ENCODE measurements at regions not wholly inside any gene's neighbourhood (a gene's known extent, or its start where the extent isn't known, plus 50 kb on each side); places are given as distances from the start of the nearest gene placed in this dataset.

- Histone ChIP-seq H3K9me3 (ENCODE audit: low read length) (no peaks in the 10 kb centered on the region), H2AFZ (ENCODE audit: low read depth, low read length) (no peak overlapping the region), H3K4me3 (ENCODE audit: low read length) (no peak overlapping the region), H3K27me3 (ENCODE audit: insufficient read depth, low read length) (no peaks in the 10 kb centered on the region), H3K36me3 (ENCODE audit: insufficient read depth, low read length) (no peaks in the 10 kb centered on the region), H3K4me1 (ENCODE audit: insufficient read depth, low read length) (no peaks in the 10 kb centered on the region)
Measured at GRCh38 chr7:46224363-46224762, 303.3 kb upstream of the IGFBP3 start.

GRCh38 chr7:46220066-46220630, 299.1 kb upstream of the IGFBP3 start:
- Histone ChIP-seq H2AFZ (ENCODE audit: low read depth, low read length) (no peak overlapping the region), H3K36me3 (ENCODE audit: insufficient read depth, low read length) (no peaks in the 10 kb centered on the region), H3K27me3 (ENCODE audit: insufficient read depth, low read length) (no peaks in the 10 kb centered on the region), H3K4me1 (ENCODE audit: insufficient read depth, low read length) (peaks cover 7% of the 10 kb centered on the region), H3K4me3 (ENCODE audit: low read length) (no peak overlapping the region), H3K9me3 (ENCODE audit: low read length) (no peaks in the 10 kb centered on the region)

- H3K9me3 ChIP-seq (ENCODE audit: low read length) = no peaks in the 10 kb centered on the region
- H3K36me3 ChIP-seq (ENCODE audit: insufficient read depth, low read length) = no peaks in the 10 kb centered on the region
Measured at GRCh38 chr7:46218461-46219200, 297.6 kb upstream of the IGFBP3 start.

GRCh38 chr7:46215987-46216567, 295.0 kb upstream of the IGFBP3 start:
- no peaks in the 10 kb centered on the region for H3K36me3 ChIP-seq (ENCODE audit: insufficient read depth, low read length)
- H3K9me3 ChIP-seq (ENCODE audit: low read length) = no peaks in the 10 kb centered on the region
- no peak overlapping the region for H3K4me3 ChIP-seq (ENCODE audit: low read length)
- H2AFZ ChIP-seq (ENCODE audit: low read depth, low read length) = no peak overlapping the region
- H3K4me1 ChIP-seq (ENCODE audit: insufficient read depth, low read length) = peaks cover 7% of the 10 kb centered on the region
- no peaks in the 10 kb centered on the region for H3K27me3 ChIP-seq (ENCODE audit: insufficient read depth, low read length)

More at GRCh38 chr7:46218461-46219200, 297.6 kb upstream of the IGFBP3 start:
- H3K4me1 ChIP-seq (ENCODE audit: insufficient read depth, low read length) = peaks cover 7% of the 10 kb centered on the region
- no peak overlapping the region for H3K4me3 ChIP-seq (ENCODE audit: low read length)
- H3K27me3 ChIP-seq (ENCODE audit: insufficient read depth, low read length) = no peaks in the 10 kb centered on the region
- H2AFZ ChIP-seq (ENCODE audit: low read depth, low read length) = no peak overlapping the region

- peaks cover 7% of the 10 kb centered on the region for H3K4me1 ChIP-seq (ENCODE audit: insufficient read depth, low read length)
- H3K9me3 ChIP-seq (ENCODE audit: low read length) = no peaks in the 10 kb centered on the region
- no peak overlapping the region for H3K4me3 ChIP-seq (ENCODE audit: low read length)
- H3K36me3 ChIP-seq (ENCODE audit: insufficient read depth, low read length) = no peaks in the 10 kb centered on the region
- H3K27me3 ChIP-seq (ENCODE audit: insufficient read depth, low read length) = no peaks in the 10 kb centered on the region
- H2AFZ ChIP-seq (ENCODE audit: low read depth, low read length) = no peak overlapping the region
Measured at GRCh38 chr7:46214526-46214925, 293.5 kb upstream of the IGFBP3 start.

GRCh38 chr7:46213154-46213537, 292.1 kb upstream of the IGFBP3 start:
- no peaks in the 10 kb centered on the region for H3K36me3 ChIP-seq (ENCODE audit: insufficient read depth, low read length)
- peaks cover 7% of the 10 kb centered on the region for H3K4me1 ChIP-seq (ENCODE audit: insufficient read depth, low read length)
- H3K9me3 ChIP-seq (ENCODE audit: low read length) = no peaks in the 10 kb centered on the region
- no peak overlapping the region for H3K4me3 ChIP-seq (ENCODE audit: low read length)
- H3K27me3 ChIP-seq (ENCODE audit: insufficient read depth, low read length) = no peaks in the 10 kb centered on the region
- H2AFZ ChIP-seq (ENCODE audit: low read depth, low read length) = no peak overlapping the region

- Histone ChIP-seq H3K4me3 (ENCODE audit: low read length) (no peak overlapping the region), H2AFZ (ENCODE audit: low read depth, low read length) (no peak overlapping the region)
Measured at GRCh38 chr7:46212425-46213153, 291.5 kb upstream of the IGFBP3 start.

GRCh38 chr7:46210467-46210866, 289.4 kb upstream of the IGFBP3 start:
- no peaks in the 10 kb centered on the region for H3K27me3 ChIP-seq (ENCODE audit: insufficient read depth, low read length)
- H3K4me3 ChIP-seq (ENCODE audit: low read length) = no peak overlapping the region
- no peaks in the 10 kb centered on the region for H3K36me3 ChIP-seq (ENCODE audit: insufficient read depth, low read length)
- H3K9me3 ChIP-seq (ENCODE audit: low read length) = no peaks in the 10 kb centered on the region
- no peak overlapping the region for H2AFZ ChIP-seq (ENCODE audit: low read depth, low read length)
- H3K4me1 ChIP-seq (ENCODE audit: insufficient read depth, low read length) = peaks cover under 1% of the 10 kb centered on the region

More at GRCh38 chr7:46212425-46213153, 291.5 kb upstream of the IGFBP3 start:
- Histone ChIP-seq H3K9me3 (ENCODE audit: low read length) (no peaks in the 10 kb centered on the region), H3K4me1 (ENCODE audit: insufficient read depth, low read length) (peaks cover 7% of the 10 kb centered on the region), H3K36me3 (ENCODE audit: insufficient read depth, low read length) (no peaks in the 10 kb centered on the region), H3K27me3 (ENCODE audit: insufficient read depth, low read length) (no peaks in the 10 kb centered on the region)

GRCh38 chr7:46209611-46210388, 288.7 kb upstream of the IGFBP3 start:
- H3K9me3 ChIP-seq (ENCODE audit: low read length) = no peaks in the 10 kb centered on the region

GRCh38 chr7:46208635-46209525, 287.8 kb upstream of the IGFBP3 start:
- no peaks in the 10 kb centered on the region for H3K9me3 ChIP-seq (ENCODE audit: low read length)
- H3K4me1 ChIP-seq (ENCODE audit: insufficient read depth, low read length) = no peaks in the 10 kb centered on the region
- H3K36me3 ChIP-seq (ENCODE audit: insufficient read depth, low read length) = no peaks in the 10 kb centered on the region
- no peak overlapping the region for H2AFZ ChIP-seq (ENCODE audit: low read depth, low read length)
- no peak overlapping the region for H3K4me3 ChIP-seq (ENCODE audit: low read length)
- H3K27me3 ChIP-seq (ENCODE audit: insufficient read depth, low read length) = no peaks in the 10 kb centered on the region

More at GRCh38 chr7:46209611-46210388, 288.7 kb upstream of the IGFBP3 start:
- no peaks in the 10 kb centered on the region for H3K27me3 ChIP-seq (ENCODE audit: insufficient read depth, low read length)
- no peak overlapping the region for H2AFZ ChIP-seq (ENCODE audit: low read depth, low read length)
- no peaks in the 10 kb centered on the region for H3K4me1 ChIP-seq (ENCODE audit: insufficient read depth, low read length)
- no peaks in the 10 kb centered on the region for H3K36me3 ChIP-seq (ENCODE audit: insufficient read depth, low read length)
- H3K4me3 ChIP-seq (ENCODE audit: low read length) = no peak overlapping the region

- H3K27me3 ChIP-seq (ENCODE audit: insufficient read depth, low read length) = no peaks in the 10 kb centered on the region
- H3K4me1 ChIP-seq (ENCODE audit: insufficient read depth, low read length) = no peaks in the 10 kb centered on the region
- no peak overlapping the region for H3K4me3 ChIP-seq (ENCODE audit: low read length)
- no peaks in the 10 kb centered on the region for H3K36me3 ChIP-seq (ENCODE audit: insufficient read depth, low read length)
- H2AFZ ChIP-seq (ENCODE audit: low read depth, low read length) = no peak overlapping the region
- H3K9me3 ChIP-seq (ENCODE audit: low read length) = no peaks in the 10 kb centered on the region
Measured at GRCh38 chr7:46207931-46208634, 287.0 kb upstream of the IGFBP3 start.

All from neuron (in vitro differentiated cells).